CD4-positive, CD25-positive, alpha-beta regulatory T cell (primary cell): ENCODE measurements at regions not wholly inside any gene's neighbourhood (a gene's known extent, or its start where the extent isn't known, plus 50 kb on each side); places are given as distances from the start of the nearest gene placed in this dataset.
"Not testable (repeated sequence)": the region's sequence is repeated elsewhere in the genome, so short reads cannot be mapped to it uniquely, and the experiment has no call there.

Experiments
- ATAC-seq, 2 donors: fragments of 150-1000 bp; cut with Tn5 transposase; one replicate each; pipeline ENCODE4 v1.10.0; 2021; ENCODE audit warnings: low read depth in 2 of 2, moderate number of reproducible peaks in 2 of 2, moderate library complexity in 1 of 2
- DNase-seq, 3 donors: peaks; one replicate each; pipeline versions ENCODE4 v3.0.0 to v3.0.0-alpha.2; 2012 to 2022; ENCODE audit warnings: mixed read lengths in 1 of 3
- H3K27ac ChIP-seq: one replicate; pipeline ENCODE4 v1.7.0; 2013; ENCODE audit warnings: mild to moderate bottlenecking, low read length; ENCODE audit not compliant: insufficient read depth, poor library complexity, severe bottlenecking
- H3K27me3 ChIP-seq: one replicate; pipeline ENCODE4 v1.7.0; 2013; ENCODE audit warnings: low read length; ENCODE audit not compliant: control insufficient read depth, insufficient read depth
- H3K36me3 ChIP-seq: one replicate; pipeline ENCODE4 v1.7.0; 2013; ENCODE audit warnings: mild to moderate bottlenecking, low read length, moderate library complexity; ENCODE audit not compliant: control insufficient read depth, insufficient read depth
- H3K4me1 ChIP-seq: 2 replicates; pipeline ENCODE4 v1.7.0; 2013; ENCODE audit warnings: mild to moderate bottlenecking, low read length; ENCODE audit not compliant: insufficient read depth, control insufficient read depth, poor library complexity, severe bottlenecking
- H3K4me3 ChIP-seq: one replicate; pipeline ENCODE4 v1.7.0; 2013; ENCODE audit warnings: low read depth, mild to moderate bottlenecking, low read length, moderate library complexity
- H3K9me3 ChIP-seq, 2 experiments: 1 replicate in 1 of 2; 2 replicates in 1 of 2; pipeline ENCODE4 v1.7.0; 2013; ENCODE audit warnings: low read length in 2 of 2, mild to moderate bottlenecking in 1 of 2, moderate library complexity in 1 of 2; ENCODE audit not compliant: control insufficient read depth in 2 of 2
- H3K27ac Mint-ChIP-seq, 3 donors: one replicate each; pipeline ENCODE4 v1.8.0; 2020 to 2022; ENCODE audit warnings: mild to moderate bottlenecking in 3 of 3, mixed read lengths in 3 of 3, moderate library complexity in 2 of 3
- H3K27me3 Mint-ChIP-seq: one replicate; pipeline ENCODE4 v1.8.0; 2022; ENCODE audit warnings: mild to moderate bottlenecking, mixed read lengths
- H3K36me3 Mint-ChIP-seq: one replicate; pipeline ENCODE4 v1.8.0; 2020; ENCODE audit warnings: mixed read lengths
- H3K4me1 Mint-ChIP-seq, 4 donors: one replicate each; pipeline ENCODE4 v1.8.0; 2020 to 2022; ENCODE audit warnings: mixed read lengths in 4 of 4, mild to moderate bottlenecking in 1 of 4
- H3K4me3 Mint-ChIP-seq, 4 donors: one replicate each; pipeline ENCODE4 v1.8.0; 2020 to 2022; ENCODE audit warnings: mild to moderate bottlenecking in 4 of 4, mixed read lengths in 4 of 4, moderate library complexity in 3 of 4
- H3K9me3 Mint-ChIP-seq, 7 donors: one replicate each; pipeline ENCODE4 v1.8.0; 2020 to 2022; ENCODE audit warnings: mixed read lengths in 7 of 7, mild to moderate bottlenecking in 3 of 7, moderate library complexity in 2 of 7

DNA sequence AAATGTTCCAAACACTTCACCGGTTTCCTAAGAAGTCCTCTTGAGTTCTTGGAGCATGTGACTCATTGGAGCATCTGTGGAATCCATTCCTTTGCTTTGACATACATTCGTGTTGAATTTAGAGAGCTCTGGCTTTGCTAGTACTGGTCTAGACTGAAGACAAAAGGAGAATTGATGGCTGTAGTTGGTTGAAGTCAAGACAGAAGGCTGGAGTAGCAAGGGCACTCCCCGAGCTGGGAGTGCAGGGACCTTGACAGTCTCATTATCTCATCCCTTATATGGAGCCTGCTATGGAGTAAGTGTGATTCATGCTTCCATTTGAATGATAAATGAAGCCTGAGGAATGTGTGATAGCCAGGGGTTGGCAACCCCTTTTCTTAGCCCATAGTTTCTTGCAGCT, 1249.1 kb downstream of the TYW1 start:
- Histone ChIP-seq H3K9me3 (peaks cover 7 to 9% of the 10 kb centered on the region in 2 experiments), H3K27me3 (no peaks in the 10 kb centered on the region), H3K27ac (no peak overlapping the region), H3K4me1 (no peaks in the 10 kb centered on the region), H3K4me3 (no peak overlapping the region), H3K36me3 (no peaks in the 10 kb centered on the region)
- H3K27me3 Mint-ChIP-seq: no peaks in the 10 kb centered on the region
- no peak for ATAC-seq
- no peak overlapping the region for H3K4me3 Mint-ChIP-seq
- DNase-seq: no peak
- H3K36me3 Mint-ChIP-seq: no peaks in the 10 kb centered on the region
- peaks cover 0 to 24% (median 14%) of the 10 kb centered on the region in 7 donors for H3K9me3 Mint-ChIP-seq
- H3K27ac Mint-ChIP-seq: no peak overlapping the region
- H3K4me1 Mint-ChIP-seq: no peaks in the 10 kb centered on the region

DNA sequence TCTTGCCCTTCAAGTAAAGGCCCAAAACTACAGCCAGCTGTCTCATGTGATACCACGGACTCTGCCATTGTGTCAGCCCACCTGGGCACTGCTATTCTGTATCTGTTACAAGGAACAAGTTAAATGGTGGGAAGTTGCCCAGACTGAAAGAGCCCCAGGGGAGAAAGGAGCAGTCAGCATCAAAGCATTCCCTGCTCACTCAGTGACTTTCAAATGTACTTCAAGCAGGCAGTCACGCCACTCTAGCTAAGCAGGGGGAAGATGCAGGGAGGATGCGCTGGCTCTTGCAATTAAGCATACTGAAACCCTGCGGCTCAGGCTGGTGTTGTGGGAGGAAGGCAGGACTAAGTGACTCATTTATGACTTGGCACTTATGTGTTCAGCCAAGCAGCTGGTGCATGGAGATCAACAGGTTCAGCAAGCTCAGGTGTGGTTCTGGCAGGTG, 1249.6 kb downstream of the TYW1 start:
- H3K27me3 Mint-ChIP-seq: no peaks in the 10 kb centered on the region
- DNase-seq (no peak), ATAC-seq (no peak)
- H3K4me3 ChIP-seq: no peak overlapping the region
- no peak overlapping the region for H3K27ac Mint-ChIP-seq
- no peaks in the 10 kb centered on the region for H3K36me3 ChIP-seq
- H3K27me3 ChIP-seq: no peaks in the 10 kb centered on the region
- H3K27ac ChIP-seq: no peak overlapping the region
- H3K4me1 Mint-ChIP-seq: no peaks in the 10 kb centered on the region
- H3K36me3 Mint-ChIP-seq: no peaks in the 10 kb centered on the region
- no peak overlapping the region for H3K4me3 Mint-ChIP-seq
- H3K9me3 Mint-ChIP-seq: peaks cover 0 to 20% (median 9%) of the 10 kb centered on the region in 7 donors
- H3K9me3 ChIP-seq: peaks cover 7 to 9% of the 10 kb centered on the region in 2 experiments
- H3K4me1 ChIP-seq: no peaks in the 10 kb centered on the region

DNA sequence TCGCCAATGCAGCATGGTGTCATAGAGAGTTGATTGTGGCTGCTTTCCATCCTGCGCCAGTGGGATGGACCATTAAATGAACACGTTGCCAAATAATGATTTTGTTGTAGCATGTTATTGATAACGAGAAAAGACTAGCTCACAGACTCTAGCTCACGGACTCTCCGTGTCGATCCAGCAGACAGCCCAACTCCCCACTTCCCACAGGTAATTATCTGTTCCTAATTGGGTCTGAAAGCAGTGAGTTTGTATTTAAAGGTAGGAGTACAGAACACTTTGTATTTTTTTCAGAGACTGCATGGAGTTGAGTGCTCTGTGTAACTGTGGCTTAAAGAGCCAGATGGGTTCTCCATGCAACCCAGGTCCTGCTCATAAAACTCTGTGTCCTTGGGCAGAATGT, 1250.5 kb downstream of the TYW1 start:
- Histone ChIP-seq H3K36me3 (no peaks in the 10 kb centered on the region), H3K4me1 (no peaks in the 10 kb centered on the region), H3K9me3 (peaks cover 7 to 9% of the 10 kb centered on the region in 2 experiments), H3K27me3 (no peaks in the 10 kb centered on the region), H3K27ac (no peak overlapping the region), H3K4me3 (no peak overlapping the region)
- no peaks in the 10 kb centered on the region for H3K27me3 Mint-ChIP-seq
- no peaks in the 10 kb centered on the region for H3K4me1 Mint-ChIP-seq
- no peak overlapping the region for H3K27ac Mint-ChIP-seq
- DNase-seq (no peak), ATAC-seq (no peak)
- H3K4me3 Mint-ChIP-seq: no peak overlapping the region
- no peaks in the 10 kb centered on the region for H3K36me3 Mint-ChIP-seq
- H3K9me3 Mint-ChIP-seq: peaks cover 0 to 26% (median 10%) of the 10 kb centered on the region in 7 donors

DNA sequence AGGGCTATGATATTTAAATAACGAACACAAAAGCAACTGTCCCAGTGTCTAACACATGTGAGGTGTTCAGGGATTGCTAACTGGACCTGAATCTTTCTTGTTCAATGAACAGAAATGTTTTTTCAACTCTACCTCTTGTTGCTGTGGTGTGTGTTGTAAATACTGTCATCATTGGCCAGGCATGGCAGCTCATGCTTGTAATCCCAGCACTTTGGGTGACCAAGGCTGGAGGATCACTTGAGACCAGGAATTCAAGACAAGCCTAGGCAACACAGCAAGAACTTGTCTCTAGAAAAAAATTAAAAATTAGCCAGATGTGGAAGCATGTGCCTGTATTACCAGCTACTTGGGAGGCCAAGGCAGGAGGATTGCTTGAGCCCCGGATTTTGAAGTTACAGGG, 1250.9 kb downstream of the TYW1 start:
- H3K36me3 ChIP-seq: no peaks in the 10 kb centered on the region
- peaks cover 0 to 25% (median 10%) of the 10 kb centered on the region in 7 donors for H3K9me3 Mint-ChIP-seq
- H3K9me3 ChIP-seq: peaks cover 7 to 9% of the 10 kb centered on the region in 2 experiments
- no peak overlapping the region for H3K4me3 ChIP-seq
- no peaks in the 10 kb centered on the region for H3K4me1 Mint-ChIP-seq
- no peak overlapping the region for H3K4me3 Mint-ChIP-seq
- DNase-seq (no peak), ATAC-seq (no peak)
- no peaks in the 10 kb centered on the region for H3K27me3 Mint-ChIP-seq
- H3K4me1 ChIP-seq: no peaks in the 10 kb centered on the region
- H3K27me3 ChIP-seq: no peaks in the 10 kb centered on the region
- H3K27ac ChIP-seq: no peak overlapping the region
- no peaks in the 10 kb centered on the region for H3K36me3 Mint-ChIP-seq
- no peak overlapping the region for H3K27ac Mint-ChIP-seq

DNA sequence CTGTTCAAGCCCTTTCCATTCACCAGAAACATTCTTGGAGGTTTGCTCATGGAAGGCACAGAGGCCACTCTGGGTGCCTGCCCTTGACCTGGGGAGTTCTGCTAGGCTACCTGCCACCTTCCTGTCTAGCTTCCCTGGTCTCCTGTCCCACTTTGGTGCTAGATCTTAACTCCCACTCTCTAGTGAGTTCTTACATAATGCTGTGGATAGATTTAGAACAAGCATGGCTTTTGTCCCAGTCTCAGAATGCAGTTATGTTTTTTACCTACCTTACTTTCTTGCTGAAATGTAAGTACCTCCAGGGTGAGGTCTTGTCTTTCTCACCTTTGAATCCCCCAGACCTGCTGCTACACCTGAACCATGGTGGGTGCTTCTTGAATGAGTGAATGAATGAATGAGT, 1252.3 kb downstream of the TYW1 start:
- DNase-seq (no peak), ATAC-seq (no peak)
- peaks cover 0 to 28% (median 10%) of the 10 kb centered on the region in 7 donors for H3K9me3 Mint-ChIP-seq
- H3K4me1 Mint-ChIP-seq: no peaks in the 10 kb centered on the region
- Histone ChIP-seq H3K36me3 (no peaks in the 10 kb centered on the region), H3K9me3 (peaks cover 7 to 9% of the 10 kb centered on the region in 2 experiments), H3K27ac (no peak overlapping the region), H3K4me1 (no peaks in the 10 kb centered on the region), H3K27me3 (no peaks in the 10 kb centered on the region), H3K4me3 (no peak overlapping the region)
- no peaks in the 10 kb centered on the region for H3K36me3 Mint-ChIP-seq
- no peak overlapping the region for H3K4me3 Mint-ChIP-seq
- no peaks in the 10 kb centered on the region for H3K27me3 Mint-ChIP-seq
- H3K27ac Mint-ChIP-seq: no peak overlapping the region

DNA sequence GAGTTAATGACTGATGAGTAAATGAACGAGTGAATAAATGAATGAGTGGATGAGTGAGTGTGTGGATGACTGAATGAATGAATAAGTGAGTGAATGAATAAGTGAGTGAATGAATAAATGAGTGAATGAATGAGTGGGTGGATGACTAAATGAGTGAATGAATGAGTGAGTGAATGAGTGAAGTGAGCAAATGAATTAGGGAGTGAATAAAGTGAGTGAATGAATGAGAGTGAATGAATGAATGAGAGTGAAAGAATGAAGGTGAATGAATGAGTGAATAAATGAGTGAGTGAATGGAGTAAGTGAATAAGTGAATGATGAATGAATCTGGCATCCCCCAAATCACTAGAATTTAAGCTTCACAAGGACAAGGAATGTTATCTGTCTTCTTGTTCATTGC, 1253.0 kb downstream of the TYW1 start:
- ATAC-seq: no peak
- Mint-ChIP-seq H3K4me1 (no peaks in the 10 kb centered on the region), H3K9me3 (peaks cover 0 to 24% (median 12%) of the 10 kb centered on the region in 7 donors), H3K27me3 (no peaks in the 10 kb centered on the region), H3K36me3 (no peaks in the 10 kb centered on the region), H3K27ac (no peak overlapping the region), H3K4me3 (no peak overlapping the region)
- DNase-seq: no peak
- Histone ChIP-seq H3K4me1 (no peaks in the 10 kb centered on the region), H3K27ac (no peak overlapping the region), H3K9me3 (peaks cover 7 to 9% of the 10 kb centered on the region in 2 experiments), H3K4me3 (no peak overlapping the region), H3K27me3 (no peaks in the 10 kb centered on the region), H3K36me3 (no peaks in the 10 kb centered on the region)

DNA sequence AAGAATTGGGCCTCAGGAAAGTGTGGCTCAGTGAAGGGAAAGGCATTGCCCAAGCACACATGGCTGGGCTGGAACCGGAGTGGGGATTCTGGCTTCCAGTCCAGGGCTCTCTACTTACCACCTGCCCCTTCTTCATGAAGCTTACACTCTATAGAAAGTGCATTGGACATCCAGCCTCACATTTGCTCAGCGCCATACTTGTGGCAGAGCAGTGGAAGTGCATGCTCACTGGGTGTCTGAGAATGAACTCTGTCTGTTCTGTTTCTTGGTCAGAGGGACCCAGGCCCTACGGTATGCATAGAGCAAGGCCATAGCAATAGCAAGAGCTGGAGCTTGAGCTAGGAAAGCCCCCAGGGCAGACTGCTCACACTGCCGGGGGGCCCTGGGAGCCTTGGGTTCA, 1253.5 kb downstream of the TYW1 start:
- peaks cover 0 to 23% (median 12%) of the 10 kb centered on the region in 7 donors for H3K9me3 Mint-ChIP-seq

DNA sequence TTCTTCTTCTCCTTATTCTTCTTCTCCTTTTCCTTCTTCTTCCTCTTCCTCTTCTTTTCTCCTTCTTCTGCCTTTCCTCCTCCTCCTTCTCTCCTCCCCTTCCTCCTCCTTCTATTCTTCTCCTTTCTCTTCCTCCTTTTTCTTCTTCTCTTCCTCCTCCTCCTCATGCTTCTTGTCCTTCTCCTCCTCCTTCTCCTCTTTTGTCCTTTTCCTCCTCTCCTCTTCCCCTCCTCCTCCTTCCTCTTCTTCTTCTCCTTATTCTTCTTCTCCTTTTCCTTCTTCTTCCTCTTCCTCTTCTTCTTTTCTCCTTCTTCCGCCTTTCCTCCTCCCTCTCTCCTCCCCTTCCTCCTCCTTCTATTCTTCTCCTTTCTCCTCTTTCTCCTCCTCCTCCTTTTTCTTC, 1258.2 kb downstream of the TYW1 start:
- H3K27me3 Mint-ChIP-seq, H3K4me1 Mint-ChIP-seq, DNase-seq, H3K27ac ChIP-seq, ATAC-seq, H3K4me1 ChIP-seq, H3K36me3 Mint-ChIP-seq, H3K4me3 Mint-ChIP-seq, H3K27me3 ChIP-seq, H3K27ac Mint-ChIP-seq, H3K36me3 ChIP-seq, H3K9me3 ChIP-seq, H3K4me3 ChIP-seq: not testable (repeated sequence)
- H3K9me3 Mint-ChIP-seq: peaks cover 0 to 16% (median 8%) of the 10 kb centered on the region in 7 donors

More for the DNA sequence above, 1253.5 kb downstream of the TYW1 start:
- Histone ChIP-seq H3K36me3 (no peaks in the 10 kb centered on the region), H3K27me3 (no peaks in the 10 kb centered on the region), H3K4me1 (no peaks in the 10 kb centered on the region), H3K4me3 (no peak overlapping the region), H3K9me3 (peaks cover 7 to 9% of the 10 kb centered on the region in 2 experiments), H3K27ac (no peak overlapping the region)
- ATAC-seq: no peak
- Mint-ChIP-seq H3K4me1 (no peaks in the 10 kb centered on the region), H3K4me3 (no peak overlapping the region), H3K36me3 (no peaks in the 10 kb centered on the region), H3K27ac (no peak overlapping the region), H3K27me3 (no peaks in the 10 kb centered on the region)
- no peak for DNase-seq
